ENCODE measurements at regions not wholly inside any gene's neighbourhood (a gene's known extent, or its start where the extent isn't known, plus 50 kb on each side); places are given as distances from the start of the nearest gene placed in this dataset.

DNA sequence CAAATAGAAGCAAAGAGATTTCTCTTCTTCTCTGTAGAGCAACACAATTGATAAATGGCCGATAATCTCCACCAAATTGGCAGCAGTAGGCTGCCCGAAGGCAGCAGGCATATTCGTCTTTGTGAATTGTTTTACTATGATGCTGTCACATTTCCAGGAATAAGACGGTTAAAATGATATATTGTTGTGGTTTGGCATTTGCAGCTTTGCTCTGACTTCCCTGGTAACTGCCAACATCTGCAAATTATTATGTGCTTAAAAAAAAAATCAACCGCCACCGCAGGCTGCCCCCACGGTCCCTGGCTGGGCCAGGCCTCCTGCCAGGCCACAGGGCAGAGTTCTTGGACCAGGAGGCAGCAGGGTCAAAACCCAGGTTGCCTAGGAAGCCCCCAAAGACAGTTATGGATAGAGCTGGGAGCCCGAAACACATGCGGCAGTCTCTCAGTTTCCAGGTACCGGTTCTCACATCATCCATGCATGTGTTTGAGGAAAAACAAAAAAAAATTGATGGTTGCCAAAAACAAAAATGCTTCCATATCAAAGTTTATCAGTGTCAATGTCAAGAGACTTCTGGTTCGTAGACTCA lies 179.3 kb downstream of the ETS2 start (continued):
- TF ChIP-seq, protein P1, sequence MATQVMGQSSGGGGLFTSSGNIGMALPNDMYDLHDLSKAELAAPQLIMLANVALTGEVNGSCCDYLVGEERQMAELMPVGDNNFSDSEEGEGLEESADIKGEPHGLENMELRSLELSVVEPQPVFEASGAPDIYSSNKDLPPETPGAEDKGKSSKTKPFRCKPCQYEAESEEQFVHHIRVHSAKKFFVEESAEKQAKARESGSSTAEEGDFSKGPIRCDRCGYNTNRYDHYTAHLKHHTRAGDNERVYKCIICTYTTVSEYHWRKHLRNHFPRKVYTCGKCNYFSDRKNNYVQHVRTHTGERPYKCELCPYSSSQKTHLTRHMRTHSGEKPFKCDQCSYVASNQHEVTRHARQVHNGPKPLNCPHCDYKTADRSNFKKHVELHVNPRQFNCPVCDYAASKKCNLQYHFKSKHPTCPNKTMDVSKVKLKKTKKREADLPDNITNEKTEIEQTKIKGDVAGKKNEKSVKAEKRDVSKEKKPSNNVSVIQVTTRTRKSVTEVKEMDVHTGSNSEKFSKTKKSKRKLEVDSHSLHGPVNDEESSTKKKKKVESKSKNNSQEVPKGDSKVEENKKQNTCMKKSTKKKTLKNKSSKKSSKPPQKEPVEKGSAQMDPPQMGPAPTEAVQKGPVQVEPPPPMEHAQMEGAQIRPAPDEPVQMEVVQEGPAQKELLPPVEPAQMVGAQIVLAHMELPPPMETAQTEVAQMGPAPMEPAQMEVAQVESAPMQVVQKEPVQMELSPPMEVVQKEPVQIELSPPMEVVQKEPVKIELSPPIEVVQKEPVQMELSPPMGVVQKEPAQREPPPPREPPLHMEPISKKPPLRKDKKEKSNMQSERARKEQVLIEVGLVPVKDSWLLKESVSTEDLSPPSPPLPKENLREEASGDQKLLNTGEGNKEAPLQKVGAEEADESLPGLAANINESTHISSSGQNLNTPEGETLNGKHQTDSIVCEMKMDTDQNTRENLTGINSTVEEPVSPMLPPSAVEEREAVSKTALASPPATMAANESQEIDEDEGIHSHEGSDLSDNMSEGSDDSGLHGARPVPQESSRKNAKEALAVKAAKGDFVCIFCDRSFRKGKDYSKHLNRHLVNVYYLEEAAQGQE (tag by site-specific recombination; IDR thresholded peaks at IDR 0.05) = no peak
- TF ChIP-seq ZBTB17 (tag by site-specific recombination; IDR thresholded peaks at IDR 0.05) = no peak
- TF ChIP-seq, protein P2, sequence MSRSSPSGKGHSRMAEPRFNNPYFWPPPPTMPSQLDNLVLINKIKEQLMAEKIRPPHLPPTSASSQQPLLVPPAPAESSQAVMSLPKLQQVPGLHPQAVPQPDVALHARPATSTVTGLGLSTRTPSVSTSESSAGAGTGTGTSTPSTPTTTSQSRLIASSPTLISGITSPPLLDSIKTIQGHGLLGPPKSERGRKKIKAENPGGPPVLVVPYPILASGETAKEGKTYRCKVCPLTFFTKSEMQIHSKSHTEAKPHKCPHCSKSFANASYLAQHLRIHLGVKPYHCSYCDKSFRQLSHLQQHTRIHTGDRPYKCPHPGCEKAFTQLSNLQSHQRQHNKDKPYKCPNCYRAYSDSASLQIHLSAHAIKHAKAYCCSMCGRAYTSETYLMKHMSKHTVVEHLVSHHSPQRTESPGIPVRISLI (tag by site-specific recombination; IDR thresholded peaks at IDR 0.05) = no peak
- peak; percentile 29 for TF ChIP-seq ZFHX2 (tag by site-specific recombination; conservative IDR thresholded peaks at IDR 0.05)
- TF ChIP-seq ZNF585B (tag by site-specific recombination; IDR thresholded peaks at IDR 0.05) = no peak
- TF ChIP-seq ZNF510 (tag by site-specific recombination; IDR thresholded peaks at IDR 0.05; ENCODE audit: insufficient replicate concordance) = no peak
- TF ChIP-seq ZNF24 (tag by site-specific recombination; IDR thresholded peaks at IDR 0.05) = peak; percentile 68
- TF ChIP-seq ZNF146 (tag by site-specific recombination; IDR thresholded peaks at IDR 0.05) = no peak
- TF ChIP-seq GLI2 (tag by site-specific recombination; IDR thresholded peaks at IDR 0.05; ENCODE audit: borderline replicate concordance, low read depth) = peak; percentile 75; the same call in 1 of the 2 replicates
- no peak for TF ChIP-seq ZNF549 (tag by site-specific recombination; IDR thresholded peaks at IDR 0.05)
- TF ChIP-seq GLI4 (tag by site-specific recombination; IDR thresholded peaks at IDR 0.05) = no peak
- no peak for TF ChIP-seq MYNN (tag by site-specific recombination; IDR thresholded peaks at IDR 0.05; ENCODE audit: borderline replicate concordance)
- TF ChIP-seq SCRT1 (tag by site-specific recombination; IDR thresholded peaks at IDR 0.05; ENCODE audit: borderline replicate concordance) = no peak
- no peak for TF ChIP-seq EGR2 (tag by site-specific recombination; IDR thresholded peaks at IDR 0.05; ENCODE audit: low read depth)
- TF ChIP-seq WT1 (tag by site-specific recombination; IDR thresholded peaks at IDR 0.05) = peak; percentile 92
- no peak for TF ChIP-seq ZBTB26 (tag by site-specific recombination; optimal IDR thresholded peaks at IDR 0.05)
- no peak for TF ChIP-seq ZNF473 (tag by site-specific recombination; IDR thresholded peaks at IDR 0.05)
- TF ChIP-seq ZNF366 (tag by site-specific recombination; conservative IDR thresholded peaks at IDR 0.05) = 0 out of 2 replicates have a peak, but pooled peaks have one; percentile 10
- TF ChIP-seq, protein P3, sequence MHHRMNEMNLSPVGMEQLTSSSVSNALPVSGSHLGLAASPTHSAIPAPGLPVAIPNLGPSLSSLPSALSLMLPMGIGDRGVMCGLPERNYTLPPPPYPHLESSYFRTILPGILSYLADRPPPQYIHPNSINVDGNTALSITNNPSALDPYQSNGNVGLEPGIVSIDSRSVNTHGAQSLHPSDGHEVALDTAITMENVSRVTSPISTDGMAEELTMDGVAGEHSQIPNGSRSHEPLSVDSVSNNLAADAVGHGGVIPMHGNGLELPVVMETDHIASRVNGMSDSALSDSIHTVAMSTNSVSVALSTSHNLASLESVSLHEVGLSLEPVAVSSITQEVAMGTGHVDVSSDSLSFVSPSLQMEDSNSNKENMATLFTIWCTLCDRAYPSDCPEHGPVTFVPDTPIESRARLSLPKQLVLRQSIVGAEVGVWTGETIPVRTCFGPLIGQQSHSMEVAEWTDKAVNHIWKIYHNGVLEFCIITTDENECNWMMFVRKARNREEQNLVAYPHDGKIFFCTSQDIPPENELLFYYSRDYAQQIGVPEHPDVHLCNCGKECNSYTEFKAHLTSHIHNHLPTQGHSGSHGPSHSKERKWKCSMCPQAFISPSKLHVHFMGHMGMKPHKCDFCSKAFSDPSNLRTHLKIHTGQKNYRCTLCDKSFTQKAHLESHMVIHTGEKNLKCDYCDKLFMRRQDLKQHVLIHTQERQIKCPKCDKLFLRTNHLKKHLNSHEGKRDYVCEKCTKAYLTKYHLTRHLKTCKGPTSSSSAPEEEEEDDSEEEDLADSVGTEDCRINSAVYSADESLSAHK (tag by site-specific recombination; IDR thresholded peaks at IDR 0.05) = peak; percentile 95
- no peak for TF ChIP-seq ZNF174 (tag by site-specific recombination; IDR thresholded peaks at IDR 0.05)
- TF ChIP-seq MZF1 (tag by site-specific recombination; IDR thresholded peaks at IDR 0.05; ENCODE audit: borderline replicate concordance) = 0 out of 2 replicates have a peak, but pooled peaks have one; percentile 11
- no peak for TF ChIP-seq ZNF488 (tag by site-specific recombination; IDR thresholded peaks at IDR 0.05)
- TF ChIP-seq, protein P4, sequence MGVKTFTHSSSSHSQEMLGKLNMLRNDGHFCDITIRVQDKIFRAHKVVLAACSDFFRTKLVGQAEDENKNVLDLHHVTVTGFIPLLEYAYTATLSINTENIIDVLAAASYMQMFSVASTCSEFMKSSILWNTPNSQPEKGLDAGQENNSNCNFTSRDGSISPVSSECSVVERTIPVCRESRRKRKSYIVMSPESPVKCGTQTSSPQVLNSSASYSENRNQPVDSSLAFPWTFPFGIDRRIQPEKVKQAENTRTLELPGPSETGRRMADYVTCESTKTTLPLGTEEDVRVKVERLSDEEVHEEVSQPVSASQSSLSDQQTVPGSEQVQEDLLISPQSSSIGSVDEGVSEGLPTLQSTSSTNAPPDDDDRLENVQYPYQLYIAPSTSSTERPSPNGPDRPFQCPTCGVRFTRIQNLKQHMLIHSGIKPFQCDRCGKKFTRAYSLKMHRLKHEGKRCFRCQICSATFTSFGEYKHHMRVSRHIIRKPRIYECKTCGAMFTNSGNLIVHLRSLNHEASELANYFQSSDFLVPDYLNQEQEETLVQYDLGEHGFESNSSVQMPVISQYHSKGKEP (tag by site-specific recombination; IDR thresholded peaks at IDR 0.05) = peak; percentile 97
- TF ChIP-seq ZNF10 (tag by site-specific recombination; IDR thresholded peaks at IDR 0.05) = no peak
- TF ChIP-seq ZNF121 (tag by site-specific recombination; IDR thresholded peaks at IDR 0.05) = no peak
- TF ChIP-seq KLF9 (tag by site-specific recombination; IDR thresholded peaks at IDR 0.05; ENCODE audit: low read depth) = no peak
- TF ChIP-seq ZNF398 (tag by site-specific recombination; IDR thresholded peaks at IDR 0.05) = no peak
